Keratinocyte (primary cell): ENCODE measurements at regions not wholly inside any gene's neighbourhood (a gene's known extent, or its start where the extent isn't known, plus 50 kb on each side); places are given as distances from the start of the nearest gene placed in this dataset.

Experiments used
- EZH2 ChIP-seq: IDR thresholded peaks from one replicate; pipeline ENCODE4 v1.6.1; 2012; ENCODE audit warnings: inconsistent platforms, mild to moderate bottlenecking, low read length, moderate library complexity
- TF ChIP-seq, protein P1 (sequence below), 3 experiments: IDR thresholded peaks in 1 of 3; conservative IDR thresholded peaks in 1 of 3; optimal IDR thresholded peaks in 1 of 3; 2 replicates in 2 of 3; 3 replicates in 1 of 3; pipeline versions ENCODE3 to v1.5.1; 2011; ENCODE audit warnings: low read length in 3 of 3, mild to moderate bottlenecking in 3 of 3, moderate library complexity in 2 of 3, control low read depth in 1 of 3, inconsistent platforms in 1 of 3; ENCODE audit not compliant: insufficient read depth in 2 of 3; ENCODE audit errors: extremely low read depth in 1 of 3

GRCh38 chr2:76516861-76517573 lies 806.3 kb upstream of the GCFC2 start:
- TF ChIP-seq EZH2 = no peak
- TF ChIP-seq, protein P1, sequence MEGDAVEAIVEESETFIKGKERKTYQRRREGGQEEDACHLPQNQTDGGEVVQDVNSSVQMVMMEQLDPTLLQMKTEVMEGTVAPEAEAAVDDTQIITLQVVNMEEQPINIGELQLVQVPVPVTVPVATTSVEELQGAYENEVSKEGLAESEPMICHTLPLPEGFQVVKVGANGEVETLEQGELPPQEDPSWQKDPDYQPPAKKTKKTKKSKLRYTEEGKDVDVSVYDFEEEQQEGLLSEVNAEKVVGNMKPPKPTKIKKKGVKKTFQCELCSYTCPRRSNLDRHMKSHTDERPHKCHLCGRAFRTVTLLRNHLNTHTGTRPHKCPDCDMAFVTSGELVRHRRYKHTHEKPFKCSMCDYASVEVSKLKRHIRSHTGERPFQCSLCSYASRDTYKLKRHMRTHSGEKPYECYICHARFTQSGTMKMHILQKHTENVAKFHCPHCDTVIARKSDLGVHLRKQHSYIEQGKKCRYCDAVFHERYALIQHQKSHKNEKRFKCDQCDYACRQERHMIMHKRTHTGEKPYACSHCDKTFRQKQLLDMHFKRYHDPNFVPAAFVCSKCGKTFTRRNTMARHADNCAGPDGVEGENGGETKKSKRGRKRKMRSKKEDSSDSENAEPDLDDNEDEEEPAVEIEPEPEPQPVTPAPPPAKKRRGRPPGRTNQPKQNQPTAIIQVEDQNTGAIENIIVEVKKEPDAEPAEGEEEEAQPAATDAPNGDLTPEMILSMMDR (optimal IDR thresholded peaks at IDR 0.05 in 1 of 3, IDR thresholded peaks at IDR 0.05 in 1 of 3, conservative IDR thresholded peaks at IDR 0.05 in 1 of 3; ENCODE audit: extremely low read depth in 1 of 3, insufficient read depth in 2 of 3, low read length in 3 of 3) = no peak
